ENCODE measurements at regions not wholly inside any gene's neighbourhood (a gene's known extent, or its start where the extent isn't known, plus 50 kb on each side); places are given as distances from the start of the nearest gene placed in this dataset.

DNA sequence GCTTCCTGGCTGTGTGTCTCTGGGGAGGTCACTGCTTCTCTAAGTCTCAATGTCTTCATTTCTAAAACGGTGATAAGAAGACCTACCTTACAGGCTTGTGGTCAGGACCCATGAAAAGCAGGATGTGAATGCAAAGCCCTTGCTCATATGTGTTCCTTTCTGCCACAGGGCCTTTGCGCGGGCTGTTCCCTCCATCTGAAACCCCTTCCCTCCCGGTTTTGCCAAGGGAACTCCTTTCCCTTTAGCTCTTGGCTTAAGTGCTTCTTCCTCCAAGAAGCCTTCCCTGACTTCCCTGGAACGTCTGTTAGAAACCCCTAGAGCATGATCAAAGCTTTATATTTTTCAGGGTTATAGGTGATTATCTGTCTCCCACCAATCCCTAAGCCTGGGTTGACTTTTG lies 147.2 kb upstream of the PTPN1 start:
- no peak overlapping the region for H3K4me3 Mint-ChIP-seq (ENCODE audit: low read depth)
- H3K27me3 Mint-ChIP-seq = peaks cover 12% of the 10 kb centered on the region
- H3K4me1 Mint-ChIP-seq (ENCODE audit: low read depth) = peaks cover 10% of the 10 kb centered on the region
- H3K9me3 Mint-ChIP-seq (ENCODE audit: low read depth) = peaks cover 4% of the 10 kb centered on the region
- H3K36me3 Mint-ChIP-seq (ENCODE audit: insufficient read depth) = no peaks in the 10 kb centered on the region
- no peak overlapping the region for H3K27ac Mint-ChIP-seq
- TF ChIP-seq CTCF (IDR thresholded peaks at IDR 0.05; ENCODE audit: unreplicated experiment) = no peak
- no peak for DNase-seq (ENCODE audit: low spot score, unreplicated experiment)

- TF ChIP-seq CTCF (IDR thresholded peaks at IDR 0.05; ENCODE audit: unreplicated experiment) = no peak
- no peak for DNase-seq (ENCODE audit: low spot score, unreplicated experiment)
- Mint-ChIP-seq H3K4me1 (ENCODE audit: low read depth) (peaks cover 11% of the 10 kb centered on the region), H3K9me3 (ENCODE audit: low read depth) (peaks cover 4% of the 10 kb centered on the region), H3K27ac (no peak overlapping the region), H3K27me3 (peaks cover 11% of the 10 kb centered on the region), H3K4me3 (ENCODE audit: low read depth) (no peak overlapping the region), H3K36me3 (ENCODE audit: insufficient read depth) (no peaks in the 10 kb centered on the region)
These were observed 146.7 kb upstream of the PTPN1 start for GRCh38 chr20:50363479-50363878.

- Mint-ChIP-seq H3K4me3 (ENCODE audit: low read depth) (no peak overlapping the region), H3K9me3 (ENCODE audit: low read depth) (peaks cover 4% of the 10 kb centered on the region), H3K27ac (no peak overlapping the region), H3K36me3 (ENCODE audit: insufficient read depth) (no peaks in the 10 kb centered on the region), H3K4me1 (ENCODE audit: low read depth) (peaks cover 9% of the 10 kb centered on the region), H3K27me3 (peaks cover 11% of the 10 kb centered on the region)
- DNase-seq (ENCODE audit: low spot score, unreplicated experiment) = no peak
- TF ChIP-seq CTCF (IDR thresholded peaks at IDR 0.05; ENCODE audit: unreplicated experiment) = no peak
These were observed 145.6 kb upstream of the PTPN1 start for GRCh38 chr20:50364542-50364941.

DNA sequence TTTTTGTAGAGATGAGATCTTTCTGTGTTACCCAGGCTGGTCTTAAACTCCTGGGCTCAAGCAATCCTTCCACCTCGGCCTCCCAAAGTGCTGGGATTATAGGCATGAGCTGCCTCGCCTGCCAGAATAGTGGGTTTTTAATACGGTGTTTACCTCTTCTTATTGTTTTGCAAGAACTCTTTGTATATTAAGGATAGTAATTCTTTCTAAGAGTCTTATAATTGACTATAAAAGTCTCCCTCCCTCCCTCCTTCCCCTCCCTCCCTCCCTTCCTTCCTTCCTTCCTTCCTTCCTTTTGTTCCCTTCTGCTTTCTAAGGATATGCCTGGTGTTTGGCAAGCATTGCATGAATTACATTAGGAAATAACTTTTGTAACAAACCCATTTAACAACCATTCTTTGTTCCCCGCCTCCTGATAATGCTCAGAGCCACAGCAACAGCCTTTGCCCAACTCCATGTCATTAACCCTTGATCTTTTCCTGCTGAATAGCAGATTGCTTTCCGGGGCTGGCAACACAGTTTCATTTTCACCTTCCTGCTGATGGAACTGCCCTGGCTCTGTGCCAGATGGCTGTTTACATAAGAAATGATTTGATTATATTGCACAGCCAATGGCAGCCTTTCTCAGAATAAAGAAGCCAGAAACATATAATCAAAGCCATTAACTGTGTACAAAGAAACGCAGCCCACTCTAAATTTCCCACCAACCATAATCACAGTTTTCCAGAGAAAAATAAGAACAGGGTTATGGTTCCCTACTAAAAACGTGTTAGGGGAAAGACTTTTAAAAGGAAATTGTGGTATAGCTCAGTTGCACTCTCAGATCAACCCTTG lies 143.7 kb upstream of the PTPN1 start:
- H3K27me3 Mint-ChIP-seq = peaks cover 11% of the 10 kb centered on the region

GRCh38 chr20:50367104-50367674 lies 143.0 kb upstream of the PTPN1 start:
- no peaks in the 10 kb centered on the region for H3K36me3 Mint-ChIP-seq (ENCODE audit: insufficient read depth)
- peaks cover 8% of the 10 kb centered on the region for H3K4me1 Mint-ChIP-seq (ENCODE audit: low read depth)
- H3K4me3 Mint-ChIP-seq (ENCODE audit: low read depth) = no peak overlapping the region
- TF ChIP-seq CTCF (IDR thresholded peaks at IDR 0.05; ENCODE audit: unreplicated experiment) = no peak
- H3K27me3 Mint-ChIP-seq = peaks cover 11% of the 10 kb centered on the region
- H3K27ac Mint-ChIP-seq = no peak overlapping the region
- DNase-seq (ENCODE audit: low spot score, unreplicated experiment) = no peak
- peaks cover 4% of the 10 kb centered on the region for H3K9me3 Mint-ChIP-seq (ENCODE audit: low read depth)

More for the DNA sequence above, 143.7 kb upstream of the PTPN1 start:
- TF ChIP-seq CTCF (IDR thresholded peaks at IDR 0.05; ENCODE audit: unreplicated experiment) = no peak
- H3K36me3 Mint-ChIP-seq (ENCODE audit: insufficient read depth) = no peaks in the 10 kb centered on the region
- peaks cover 4% of the 10 kb centered on the region for H3K9me3 Mint-ChIP-seq (ENCODE audit: low read depth)
- peaks cover 8% of the 10 kb centered on the region for H3K4me1 Mint-ChIP-seq (ENCODE audit: low read depth)
- peak overlapping the region; percentile 85 for H3K27ac Mint-ChIP-seq
- H3K4me3 Mint-ChIP-seq (ENCODE audit: low read depth) = no peak overlapping the region
- DNase-seq (ENCODE audit: low spot score, unreplicated experiment) = no peak

Data from progenitor cell of endocrine pancreas (in vitro differentiated cells).